Psoas muscle (tissue), 7 donors: ENCODE measurements at regions not wholly inside any gene's neighbourhood (a gene's known extent, or its start where the extent isn't known, plus 50 kb on each side); places are given as distances from the start of the nearest gene placed in this dataset.

Experiments used
- ATAC-seq, 4 donors: fragments of 200-7000 bp; cut with Tn5 transposase; one replicate each; pipeline ENCODE4 v1.9.1; 2020; ENCODE audit warnings: moderate library complexity in 3 of 4, mild to moderate bottlenecking in 2 of 4
- DNase-seq, 2 donors: peaks; one replicate each; pipeline ENCODE4 v3.0.0-alpha.2; 2020
- H3K27ac ChIP-seq: fragments of 200-600 bp; one replicate; pipeline ENCODE4 v1.8.0; 2022
- H3K27me3 ChIP-seq, 3 donors: fragments of 200-600 bp in 1 of 3; one replicate each; pipeline versions ENCODE4 v1.6.1 to v1.8.0; 2013 to 2022; ENCODE audit warnings: low read length in 2 of 3, mild to moderate bottlenecking in 2 of 3, moderate library complexity in 1 of 3; ENCODE audit not compliant: insufficient read depth in 3 of 3
- H3K36me3 ChIP-seq, 2 donors: fragments of 200-600 bp in 1 of 2; one replicate each; pipeline versions ENCODE4 v1.6.1 to v1.8.0; 2013 to 2022; ENCODE audit warnings: low read depth in 1 of 2, mild to moderate bottlenecking in 1 of 2, moderate library complexity in 1 of 2; ENCODE audit not compliant: insufficient read depth in 1 of 2
- H3K4me1 ChIP-seq: fragments of 200-600 bp; one replicate; pipeline ENCODE4 v1.8.0; 2022
- H3K4me3 ChIP-seq: fragments of 200-600 bp; one replicate; pipeline ENCODE4 v1.8.0; 2022; ENCODE audit warnings: mild to moderate bottlenecking
- H3K9me3 ChIP-seq: fragments of 200-600 bp; one replicate; pipeline ENCODE4 v1.8.0; 2022
- CTCF ChIP-seq: fragments of 200-600 bp; IDR thresholded peaks from one replicate; pipeline ENCODE4 v1.8.0; 2022; ENCODE audit warnings: antibody characterized with exemption
- WGBS, 3 donors: extraction: QIAGEN DNeasy Blood & Tissue Kit; methylation state at CpG; one replicate each; pipeline versions ENCODE4 v1.1.6 to v1.1.7; 2013; 5-methylcytosine and 5-hydroxymethylcytosine counted together
- intact Hi-C, 2 donors: fragments of 100-400 bp; cut with DNase I; formaldehyde crosslinking; loops; one replicate each; pipeline versions ENCODE4 v1.11.0 to v1.14.2; 2022
- donor health status: healthy with polysubstance abuse.
- donor health status: DM: no; HTN: no; CAD: no; lungs with moderate emphysema.
- donor health status: Bipolar disorder and iron deficiency.
- donor health status: healthy.
- donor health status: DM: yes; HTN: yes; CAD: no.
- donor health status: DM: no; HTN: no; CAD: no.
- donor health status: DM: yes; HTN: yes; CAD: no.

- ATAC-seq (no peak), DNase-seq (no peak)
- H3K27me3 ChIP-seq: no peaks in the 10 kb centered on the region
- H3K4me3 ChIP-seq: no peak overlapping the region
- no peaks in the 10 kb centered on the region for H3K9me3 ChIP-seq
- no peaks in the 10 kb centered on the region for H3K4me1 ChIP-seq
- no peak overlapping the region for H3K27ac ChIP-seq
- H3K36me3 ChIP-seq: no peaks in the 10 kb centered on the region
- intact Hi-C loops: no loop called here
- TF ChIP-seq CTCF: no peak
Observed at GRCh38 chr17:63133491-63133890, 167.5 kb downstream of the TANC2 start.

GRCh38 chr17:63134867-63135266 lies 168.8 kb downstream of the TANC2 start:
- ATAC-seq: no peak
- Histone ChIP-seq H3K9me3 (no peaks in the 10 kb centered on the region), H3K36me3 (no peaks in the 10 kb centered on the region), H3K27me3 (no peaks in the 10 kb centered on the region), H3K27ac (no peak overlapping the region), H3K4me1 (no peaks in the 10 kb centered on the region), H3K4me3 (no peak overlapping the region)
- no peak for TF ChIP-seq CTCF
- WGBS, 3 donors: 98% methylated on average over 5 of the region's 5 CpGs
- intact Hi-C loops: no loop called here
- DNase-seq: no peak

DNA sequence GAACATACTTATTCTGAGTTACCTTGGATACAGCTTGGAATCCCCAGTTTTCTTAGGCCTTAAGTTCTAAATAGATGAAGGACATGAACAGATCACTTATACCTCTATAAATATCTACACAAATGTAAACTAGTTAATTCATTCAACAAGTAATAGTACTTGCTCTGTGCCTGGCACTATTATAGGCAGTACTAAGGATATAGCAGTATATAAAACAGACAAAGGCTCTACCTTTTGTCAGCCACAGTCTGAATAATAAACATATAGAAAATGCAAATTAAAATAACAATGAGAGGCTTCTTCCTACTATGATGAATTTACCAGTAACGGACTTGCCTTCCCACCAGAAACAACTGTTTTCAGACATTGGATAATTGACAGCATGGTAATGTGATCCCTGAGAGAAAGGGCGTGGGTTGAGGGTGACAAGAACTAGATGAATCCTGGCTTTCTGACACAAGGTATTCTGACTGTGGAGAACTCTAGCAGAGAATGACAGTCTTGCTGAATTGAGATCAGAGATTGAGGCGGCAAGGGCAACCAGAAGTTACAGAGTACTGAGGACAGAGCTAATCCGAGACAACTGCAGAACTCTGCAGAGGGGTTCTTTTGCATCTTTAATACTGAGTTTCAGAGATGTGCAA lies 170.5 kb downstream of the TANC2 start:
- Histone ChIP-seq H3K9me3 (no peaks in the 10 kb centered on the region), H3K4me3 (no peak overlapping the region), H3K27me3 (no peaks in the 10 kb centered on the region), H3K27ac (no peak overlapping the region), H3K36me3 (no peaks in the 10 kb centered on the region), H3K4me1 (no peaks in the 10 kb centered on the region)
- ATAC-seq (no peak), DNase-seq (no peak)
- no peak for TF ChIP-seq CTCF
- intact Hi-C loops: no loop called here
- 46 to 65% (median 48%) methylated on average over 4 of the region's 4 CpGs for WGBS, 3 donors

GRCh38 chr17:63137163-63137562 lies 171.1 kb downstream of the TANC2 start:
- H3K4me1 ChIP-seq: no peaks in the 10 kb centered on the region
- ATAC-seq (no peak), DNase-seq (no peak)
- no peak overlapping the region for H3K4me3 ChIP-seq
- intact Hi-C loops: no loop called here
- no peak overlapping the region for H3K27ac ChIP-seq
- no peak for TF ChIP-seq CTCF
- no peaks in the 10 kb centered on the region for H3K27me3 ChIP-seq
- no peaks in the 10 kb centered on the region for H3K36me3 ChIP-seq
- no peaks in the 10 kb centered on the region for H3K9me3 ChIP-seq

GRCh38 chr17:63138713-63139112 lies 172.7 kb downstream of the TANC2 start:
- Histone ChIP-seq H3K27me3 (no peaks in the 10 kb centered on the region), H3K27ac (no peak overlapping the region), H3K4me1 (no peaks in the 10 kb centered on the region), H3K36me3 (no peaks in the 10 kb centered on the region), H3K4me3 (no peak overlapping the region), H3K9me3 (no peaks in the 10 kb centered on the region)
- no peak for ATAC-seq
- intact Hi-C loops: no loop called here
- no peak for DNase-seq
- TF ChIP-seq CTCF: no peak
- WGBS, 3 donors: 47 to 62% (median 48%) methylated on average over 3 of the region's 3 CpGs
